NCI-H748 treated with DMSO at 0.1 percent for 48 hours (cell line): ENCODE measurements at regions not wholly inside any gene's neighbourhood (a gene's known extent, or its start where the extent isn't known, plus 50 kb on each side); places are given as distances from the start of the nearest gene placed in this dataset.
"Not testable (repeated sequence)": the region's sequence is repeated elsewhere in the genome, so short reads cannot be mapped to it uniquely, and the experiment has no call there.

Source experiments
- DNase-seq: peaks from one replicate; lab custom pipeline; 2025; lab: John Stamatoyannopoulos, UW

DNA sequence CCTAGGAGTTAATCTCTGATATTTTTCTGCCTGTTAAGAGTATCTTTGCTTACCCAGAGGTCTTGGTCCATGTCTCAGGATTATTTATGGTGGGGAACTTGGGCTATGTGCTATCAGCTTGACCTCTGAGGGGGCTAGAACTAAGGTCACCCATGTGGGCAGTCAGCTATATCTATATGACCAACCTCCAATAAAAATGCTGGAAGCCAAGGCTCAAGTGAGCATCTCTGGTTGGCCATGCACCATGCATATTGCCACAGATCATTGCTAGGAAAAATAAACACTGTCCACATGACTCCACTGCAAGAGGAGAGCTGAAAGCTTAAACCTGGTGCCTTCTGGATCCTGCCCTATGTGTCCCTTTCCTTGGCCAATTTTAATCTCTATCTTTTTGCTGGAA, 196.5 kb upstream of the SLC7A11 start:
- DNase-seq = no peak

DNA sequence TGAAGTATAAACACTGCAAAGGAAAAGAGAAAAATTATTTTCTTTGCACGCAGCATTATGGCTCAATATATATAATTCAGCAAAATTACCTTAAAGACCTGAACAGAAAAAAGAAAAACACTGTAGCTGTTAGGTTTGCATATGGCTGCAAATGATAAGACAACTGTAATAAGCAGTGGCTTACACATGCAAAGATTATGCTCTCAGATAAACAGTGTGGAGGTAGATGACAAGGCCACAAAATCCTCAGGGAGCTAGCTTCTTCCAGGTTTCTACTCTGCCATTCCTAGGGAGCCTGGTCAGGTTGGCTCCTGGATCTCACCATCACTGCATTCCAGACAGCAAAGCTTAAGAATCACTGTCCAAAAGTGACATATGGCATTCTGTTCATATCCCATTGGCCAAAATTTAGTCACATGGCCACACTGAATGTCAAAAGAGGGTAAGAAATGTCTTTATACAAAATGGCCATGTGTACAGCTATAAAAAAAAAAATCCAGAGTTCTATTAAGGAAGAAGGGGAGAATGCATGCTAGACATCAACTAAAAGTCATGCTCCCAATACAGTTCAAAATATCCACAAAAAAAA, 195.2 kb upstream of the SLC7A11 start:
- no peak for DNase-seq

DNA sequence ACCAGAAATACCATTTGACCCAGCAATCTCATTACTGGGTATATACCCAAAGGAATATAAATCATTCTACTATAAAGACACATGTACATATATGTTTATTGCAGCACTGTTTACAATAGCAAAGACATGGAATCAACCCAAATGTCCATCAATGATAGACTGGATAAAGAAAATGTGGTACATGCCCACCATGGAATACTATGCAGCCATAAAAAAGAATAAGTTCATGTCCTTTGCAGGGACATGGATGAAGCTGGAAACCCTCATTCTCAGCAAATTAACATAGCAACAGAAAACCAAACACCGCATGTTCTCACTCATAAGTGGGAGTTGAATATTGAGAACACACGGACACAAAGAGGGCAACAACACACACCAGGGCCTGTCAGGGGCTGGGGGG, 193.6 kb upstream of the SLC7A11 start:
- not testable (repeated sequence) for DNase-seq

DNA sequence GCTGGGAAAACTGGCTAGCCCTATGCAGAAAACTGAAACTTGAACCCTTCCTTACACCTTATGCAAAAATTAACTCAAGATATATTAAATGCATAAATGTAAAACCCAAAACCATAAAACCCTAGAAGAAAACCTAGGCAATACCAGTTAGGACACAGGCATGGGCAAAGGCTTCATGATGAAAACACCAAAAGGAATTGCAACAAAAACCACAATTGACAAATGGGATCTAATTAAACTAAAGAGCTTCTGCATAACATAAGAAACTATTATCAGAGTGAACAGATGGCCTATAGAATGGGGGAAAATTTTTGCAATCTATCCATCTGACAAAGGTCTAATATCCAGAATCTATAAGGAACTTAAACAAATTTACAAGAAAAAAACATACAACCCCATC, 192.9 kb upstream of the SLC7A11 start:
- not testable (repeated sequence) for DNase-seq

DNA sequence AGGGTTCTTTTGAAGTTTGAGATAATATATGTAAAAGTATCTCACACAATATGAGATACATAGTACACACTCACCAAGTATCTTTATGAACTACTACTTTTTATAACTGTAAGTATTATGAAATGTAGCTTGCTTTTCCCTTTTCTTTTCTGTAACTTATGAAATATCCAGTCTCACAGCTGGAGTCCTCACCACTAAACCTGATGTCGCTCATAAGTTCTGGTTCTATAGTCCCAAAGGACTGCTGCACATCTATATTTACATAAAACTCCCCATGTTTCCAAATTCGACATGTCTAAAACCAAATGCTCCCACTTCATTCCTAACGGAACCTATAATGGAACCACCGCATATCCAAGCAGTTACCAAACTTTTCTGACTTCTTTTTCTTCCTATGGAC, 186.5 kb upstream of the SLC7A11 start:
- DNase-seq = no peak

DNA sequence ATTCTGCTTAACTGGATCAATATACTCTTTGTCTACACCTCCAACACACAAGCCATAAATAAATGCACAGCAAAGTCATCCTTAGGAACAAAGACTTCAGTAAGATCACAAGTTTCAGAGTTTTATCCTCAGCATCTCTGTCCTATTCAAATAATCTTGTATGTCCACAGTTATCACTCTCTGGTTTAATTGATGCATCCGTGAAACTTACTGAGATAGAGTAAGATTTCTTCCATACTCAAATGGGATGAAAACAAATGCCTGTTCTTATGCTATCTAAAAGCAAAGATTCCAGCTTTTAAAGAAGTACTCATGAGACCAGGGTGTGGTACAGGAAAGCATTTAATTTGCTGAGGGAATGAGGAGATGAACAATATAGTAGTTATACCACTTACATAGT, 184.6 kb upstream of the SLC7A11 start:
- DNase-seq = no peak

DNA sequence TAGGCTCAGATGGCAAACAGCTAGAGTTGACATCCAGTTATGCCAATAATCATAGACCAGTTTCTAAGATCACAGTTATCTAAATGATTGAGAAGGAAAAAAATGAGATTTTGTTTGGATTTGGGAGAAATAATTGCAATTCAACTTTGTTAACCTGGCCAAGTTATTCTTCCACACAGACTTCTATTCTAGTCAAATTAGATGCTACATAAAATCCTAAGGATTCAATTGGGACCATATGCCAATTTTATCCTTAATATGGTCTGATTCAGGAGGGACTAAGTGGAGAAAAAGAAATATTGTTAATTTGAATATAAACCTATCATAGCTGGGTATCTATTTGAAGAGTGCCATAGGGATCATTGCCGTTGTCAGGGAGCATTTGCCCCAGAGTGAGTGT, 178.3 kb upstream of the SLC7A11 start:
- no peak for DNase-seq

DNA sequence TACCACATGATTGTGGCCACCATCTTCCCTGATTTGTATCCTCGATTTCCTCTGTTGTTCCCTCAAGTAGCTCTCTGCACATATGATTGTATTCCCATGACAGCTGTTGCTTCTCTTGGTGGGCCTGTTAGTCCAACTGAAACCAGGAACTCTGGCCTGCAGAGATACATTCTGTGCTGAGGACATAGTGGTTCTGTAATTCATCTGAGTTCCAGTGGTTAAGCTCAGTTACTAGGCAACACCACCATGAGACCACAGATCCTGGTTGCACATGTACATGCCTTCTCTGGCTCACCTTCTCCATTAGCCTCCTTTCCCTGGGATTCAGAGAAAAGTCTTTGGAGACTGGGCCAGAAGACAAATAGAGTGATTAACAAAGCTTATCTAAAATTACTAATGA, 172.1 kb upstream of the SLC7A11 start:
- DNase-seq = no peak

DNA sequence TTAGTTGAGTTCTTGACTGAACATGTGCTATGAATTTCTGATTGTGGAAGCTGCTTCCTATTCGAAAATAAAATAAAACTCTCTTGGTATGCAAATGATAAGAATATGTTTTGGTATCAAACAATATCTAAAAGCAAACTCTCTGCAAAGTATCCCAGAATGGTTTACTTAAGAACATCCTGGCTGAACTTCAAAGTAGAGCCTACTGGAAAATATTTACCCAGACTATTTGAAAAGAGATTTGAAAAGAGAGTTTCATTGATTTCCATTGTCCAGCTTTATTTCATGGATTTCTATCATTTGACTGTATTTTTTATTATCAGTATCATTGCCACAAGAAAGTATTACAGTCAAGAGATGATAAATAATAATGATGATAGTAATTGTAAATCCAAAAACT, 171.1 kb upstream of the SLC7A11 start:
- no peak for DNase-seq

DNA sequence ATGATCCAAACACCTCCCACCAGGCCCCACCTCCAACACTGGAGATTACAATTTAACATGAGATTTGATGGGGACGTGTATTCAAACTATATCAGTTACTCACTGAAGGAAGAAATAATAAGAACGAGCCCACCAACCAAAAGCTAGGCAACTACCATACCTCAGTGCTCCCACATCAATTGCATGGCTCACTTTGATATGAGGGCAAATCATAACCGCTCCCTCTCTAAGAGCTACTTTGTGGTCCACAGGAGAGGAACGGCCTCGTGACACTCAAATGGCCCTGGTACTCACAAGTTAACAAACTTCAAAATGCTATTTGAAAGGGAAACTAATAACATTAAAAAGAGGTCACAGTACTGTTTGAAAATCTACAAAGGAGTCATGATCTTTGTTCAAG, 170.7 kb upstream of the SLC7A11 start:
- DNase-seq = no peak

DNA sequence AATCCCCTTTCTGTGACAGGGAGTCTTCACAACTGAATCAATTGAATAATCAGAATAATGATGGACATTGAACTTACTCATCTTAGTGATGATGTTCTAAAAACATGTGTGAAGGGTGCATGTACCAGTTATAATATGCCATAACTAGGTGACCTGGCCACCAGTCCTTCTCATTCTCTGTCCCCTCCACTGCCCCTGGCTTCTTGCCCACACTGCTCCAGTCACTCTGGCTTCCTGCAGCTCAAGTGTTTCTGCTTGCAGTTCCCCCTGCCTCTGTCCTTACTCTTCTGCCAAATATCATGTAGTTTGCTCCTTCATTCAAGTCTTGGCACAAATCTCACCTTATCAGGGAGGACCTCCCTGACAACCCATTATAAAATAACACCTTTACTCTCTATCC, 168.1 kb upstream of the SLC7A11 start:
- DNase-seq = no peak

DNA sequence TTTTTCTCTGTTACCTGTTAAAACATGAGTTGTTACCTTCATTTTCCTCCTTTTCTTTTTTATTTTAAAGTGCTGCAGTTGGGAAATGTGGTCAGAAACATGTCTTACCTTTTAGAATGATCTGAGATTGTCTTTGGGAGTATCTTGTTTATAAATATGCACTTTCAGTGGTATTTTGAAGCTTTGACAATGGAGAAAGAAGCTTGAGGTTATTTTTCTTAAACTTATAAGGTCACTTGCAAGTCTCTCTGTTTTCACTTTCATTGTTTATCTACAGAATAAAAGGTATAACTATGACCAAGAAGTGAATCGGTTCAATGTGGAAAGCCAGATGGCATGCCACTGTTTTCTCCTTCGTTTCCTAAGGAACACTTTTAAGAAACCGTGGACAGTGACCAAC, 167.5 kb upstream of the SLC7A11 start:
- no peak for DNase-seq

DNA sequence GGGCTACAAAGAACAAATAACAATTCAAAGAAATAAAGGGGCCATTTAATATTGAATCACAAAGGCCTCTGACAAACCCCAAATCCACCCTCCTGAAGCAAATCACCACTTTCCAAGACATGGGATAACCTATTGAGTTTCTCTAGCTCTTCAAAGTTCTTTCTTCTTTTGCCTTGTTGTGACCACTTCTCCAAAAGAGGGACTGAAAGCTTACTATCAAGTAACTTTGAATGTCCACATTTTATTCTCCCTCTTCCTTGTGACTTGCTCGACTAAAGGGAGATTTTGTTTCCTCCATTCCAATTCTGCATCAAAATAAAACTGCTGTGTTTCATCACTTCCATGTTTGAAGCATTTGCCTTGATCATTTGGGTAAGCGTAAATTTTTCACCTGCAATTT, 166.6 kb upstream of the SLC7A11 start:
- no peak for DNase-seq

DNA sequence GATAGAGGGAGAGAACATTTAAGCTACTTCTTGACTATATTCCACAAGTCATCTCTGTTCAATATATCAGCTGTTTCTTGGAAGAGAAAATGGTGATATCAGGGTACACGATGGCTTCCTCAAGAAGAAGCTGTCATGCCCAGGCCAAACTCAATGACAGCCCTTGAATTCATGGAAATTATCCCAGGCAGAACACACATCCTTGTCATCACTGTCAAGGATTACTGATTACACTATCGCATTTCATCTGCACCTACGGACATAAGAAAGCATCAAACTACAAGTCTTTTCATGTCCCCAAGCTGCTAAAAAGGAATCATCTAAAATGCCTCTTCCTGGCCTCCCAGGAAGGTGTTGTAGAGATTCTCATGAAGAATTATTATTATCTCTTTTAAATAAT, 165.2 kb upstream of the SLC7A11 start:
- no peak for DNase-seq

DNA sequence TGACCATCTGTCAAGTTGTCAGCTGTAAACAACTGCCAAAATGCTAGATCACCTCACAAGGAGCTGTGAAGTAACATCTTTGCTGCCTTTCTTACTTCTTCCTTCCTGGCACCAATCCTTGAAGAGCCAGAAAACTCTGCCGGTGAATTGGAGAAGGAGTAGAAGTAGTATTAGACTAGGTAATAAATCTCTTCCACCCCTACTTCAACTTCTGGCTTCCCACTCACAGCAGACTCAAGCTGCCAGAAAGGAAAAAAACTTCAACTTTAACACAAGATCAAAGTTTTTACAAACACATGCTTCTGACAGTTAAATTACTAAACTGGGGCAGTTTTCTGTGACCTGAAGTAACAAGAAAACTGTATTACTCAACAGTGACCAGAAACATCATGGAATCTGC, 164.7 kb upstream of the SLC7A11 start:
- DNase-seq = no peak

DNA sequence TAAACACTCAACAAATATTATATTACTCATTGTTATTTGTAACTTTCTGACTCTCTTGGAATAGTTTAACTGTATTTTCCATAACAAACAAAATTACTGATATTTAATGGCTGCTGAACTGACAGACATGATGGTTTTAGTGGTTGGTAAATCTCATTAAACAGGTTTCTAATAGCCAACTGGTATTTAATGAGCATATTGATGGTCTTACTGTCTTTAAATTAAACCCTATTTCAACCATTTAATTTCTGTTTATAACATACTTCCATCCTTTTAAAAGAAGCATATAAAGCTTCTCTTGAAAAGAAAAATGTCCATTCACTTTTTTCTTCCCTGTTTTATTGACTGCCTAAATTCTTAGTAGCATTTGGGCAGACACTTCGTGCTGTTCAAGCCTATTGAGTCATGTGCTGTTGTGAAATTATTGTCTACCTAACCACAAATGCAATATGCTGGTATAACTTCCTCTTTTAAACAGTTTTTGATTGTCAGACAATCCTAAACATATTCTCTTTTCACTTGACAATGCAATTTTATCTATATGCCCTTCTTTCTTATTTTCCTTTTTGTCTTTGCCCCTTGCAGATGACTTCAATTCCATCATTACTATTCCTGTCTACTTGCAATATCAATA, 163.9 kb upstream of the SLC7A11 start:
- no peak for DNase-seq

DNA sequence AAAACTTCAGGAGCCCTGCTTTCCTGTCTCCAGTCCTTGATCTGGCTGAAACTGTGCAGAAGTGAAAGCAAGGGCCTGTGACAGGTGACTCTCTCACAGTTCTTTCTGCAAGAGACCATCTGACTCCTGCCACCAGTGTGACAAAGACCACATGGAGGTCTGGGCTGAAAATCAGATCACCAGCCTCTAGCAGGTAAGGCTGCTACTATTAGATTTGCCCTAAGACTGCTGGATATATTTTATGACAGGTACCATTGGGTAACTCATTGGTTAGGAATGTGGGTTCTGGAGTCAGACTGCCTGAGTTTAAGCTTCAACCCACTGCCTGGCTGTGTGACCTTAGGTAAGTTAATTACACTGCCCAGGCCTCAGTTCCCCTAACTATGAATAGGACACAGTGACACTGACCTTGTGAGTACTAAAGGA, 163.3 kb upstream of the SLC7A11 start:
- DNase-seq = no peak

DNA sequence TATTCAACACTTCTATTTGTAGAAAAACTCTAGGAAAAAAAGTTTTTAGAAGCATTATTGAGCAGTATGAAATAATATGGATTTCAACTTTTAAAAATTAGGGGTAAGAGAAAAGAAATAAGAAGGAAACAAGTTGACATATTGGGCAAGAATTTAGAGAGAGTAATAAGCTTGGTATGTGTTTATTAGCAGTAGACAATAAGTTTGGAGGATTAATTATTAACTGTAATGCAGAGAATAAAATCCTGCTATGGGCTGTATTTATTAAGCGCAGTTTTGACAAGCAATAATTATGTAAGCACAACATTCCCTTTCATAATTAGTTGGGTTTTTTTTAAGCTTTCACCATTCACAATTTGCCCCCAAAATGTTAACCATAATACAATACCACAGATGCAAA, 162.7 kb upstream of the SLC7A11 start:
- DNase-seq = no peak

DNA sequence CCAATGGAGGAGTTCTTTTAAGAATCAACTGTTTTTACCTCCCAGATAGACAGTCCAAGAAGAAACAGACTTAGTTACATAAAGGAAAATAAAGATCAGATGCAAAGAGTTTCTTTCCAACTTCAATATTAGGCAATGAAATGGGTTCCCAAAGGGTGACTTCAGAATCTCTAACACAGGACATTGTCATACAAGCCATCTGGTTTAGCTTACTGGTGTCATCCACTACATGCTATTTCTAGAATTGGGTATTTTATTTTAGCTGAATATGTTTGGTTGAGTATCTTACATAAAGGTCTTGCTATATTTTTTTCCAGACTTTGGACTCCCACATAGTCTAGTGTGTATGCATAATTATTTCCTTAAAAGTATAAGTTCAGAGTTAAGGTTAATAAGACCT, 162.1 kb upstream of the SLC7A11 start:
- no peak for DNase-seq

DNA sequence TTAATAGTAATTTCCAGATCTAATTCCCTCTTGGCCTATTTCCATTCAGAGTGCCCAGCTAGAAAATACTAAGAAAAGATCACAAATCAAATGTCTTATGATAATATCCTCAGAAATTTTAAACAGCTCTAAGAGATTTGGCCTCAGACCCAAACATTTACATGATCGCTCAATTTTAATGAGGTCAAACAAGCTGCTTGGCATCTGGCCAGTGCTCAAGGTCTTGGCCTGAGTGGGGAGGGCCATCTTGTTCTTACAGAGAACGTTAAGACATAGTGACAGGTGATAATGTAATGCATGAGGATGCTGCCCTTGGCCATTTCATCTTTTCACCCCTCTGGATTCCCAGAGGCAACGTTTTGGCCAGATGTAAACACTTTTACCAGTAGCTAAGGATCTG, 159.2 kb upstream of the SLC7A11 start:
- no peak for DNase-seq

DNA sequence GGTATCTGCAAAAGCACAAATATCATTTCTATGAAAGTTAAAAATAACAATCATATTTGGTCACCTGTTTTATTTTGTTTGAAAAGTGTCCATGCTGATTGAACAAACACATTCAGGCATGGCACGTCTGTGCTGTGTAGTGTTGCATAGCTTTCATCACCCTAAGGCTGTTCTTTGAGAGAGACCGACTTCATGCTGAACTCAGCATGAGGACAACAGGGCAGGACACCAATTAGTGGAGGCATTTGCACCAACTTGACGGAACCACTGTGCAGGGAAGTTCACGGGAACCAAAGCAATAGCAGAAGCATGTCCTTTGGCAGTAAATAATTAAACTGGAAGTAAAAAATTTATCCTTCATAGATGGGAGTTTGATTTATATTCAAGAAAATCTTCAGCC, 158.4 kb upstream of the SLC7A11 start:
- no peak for DNase-seq

DNA sequence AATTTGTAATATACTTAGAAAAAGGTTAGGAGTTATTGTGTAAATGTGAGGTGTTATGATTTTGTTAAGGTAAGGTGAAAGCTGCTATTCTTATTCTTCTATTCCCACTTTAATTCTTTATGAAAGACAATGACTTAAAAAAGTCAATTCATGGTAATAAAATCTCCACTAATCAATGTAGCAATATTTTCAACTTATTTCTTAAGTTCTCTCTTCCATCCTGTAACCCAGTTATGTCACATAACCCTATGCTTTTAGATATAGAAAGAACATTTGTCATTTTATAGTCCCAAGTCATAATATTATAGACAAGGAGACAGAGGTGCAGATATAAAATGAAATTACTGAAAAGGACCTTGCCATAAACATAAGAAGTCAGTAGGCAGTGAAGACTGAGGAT, 157.9 kb upstream of the SLC7A11 start:
- no peak for DNase-seq

DNA sequence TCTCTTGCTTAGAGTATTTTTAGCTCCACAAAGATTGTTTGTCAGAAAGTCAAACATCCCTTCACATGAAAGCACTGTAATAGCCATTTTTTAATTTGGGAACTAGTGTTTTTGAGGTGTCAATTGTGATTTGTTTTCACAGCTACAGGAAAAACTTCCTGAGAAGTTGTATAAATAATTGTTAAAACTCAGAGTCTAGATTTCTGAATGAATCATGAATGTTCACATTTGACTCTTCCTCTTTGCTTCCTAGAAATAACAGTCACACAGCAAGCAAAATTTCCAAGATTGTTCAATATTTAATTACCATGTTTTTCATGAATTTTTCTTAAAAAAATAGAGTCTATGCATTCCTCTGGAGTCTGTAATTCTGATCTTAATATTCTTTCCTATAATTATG, 156.9 kb upstream of the SLC7A11 start:
- no peak for DNase-seq

DNA sequence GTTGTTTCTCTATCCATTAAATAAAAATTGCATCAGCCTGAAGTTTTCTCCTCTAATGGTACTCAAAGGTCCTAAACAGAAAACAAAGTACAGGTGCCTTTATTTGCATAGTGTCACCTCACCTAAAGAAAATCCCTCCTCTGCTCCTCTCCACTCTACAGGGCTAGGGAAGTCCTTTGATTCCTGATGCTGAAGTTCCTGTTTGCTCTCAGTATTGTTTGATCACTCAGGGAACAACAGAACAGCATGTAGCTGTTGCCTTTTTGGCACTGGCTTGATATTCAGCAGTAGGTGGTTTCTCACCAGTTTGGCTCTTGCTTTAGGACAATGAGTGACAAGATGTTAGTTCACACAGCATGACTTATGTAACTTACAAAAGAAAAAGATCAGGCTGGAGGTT, 156.2 kb upstream of the SLC7A11 start:
- peak; percentile 81 for DNase-seq
